ENCODE measurements at regions not wholly inside any gene's neighbourhood (a gene's known extent, or its start where the extent isn't known, plus 50 kb on each side); places are given as distances from the start of the nearest gene placed in this dataset.

DNA sequence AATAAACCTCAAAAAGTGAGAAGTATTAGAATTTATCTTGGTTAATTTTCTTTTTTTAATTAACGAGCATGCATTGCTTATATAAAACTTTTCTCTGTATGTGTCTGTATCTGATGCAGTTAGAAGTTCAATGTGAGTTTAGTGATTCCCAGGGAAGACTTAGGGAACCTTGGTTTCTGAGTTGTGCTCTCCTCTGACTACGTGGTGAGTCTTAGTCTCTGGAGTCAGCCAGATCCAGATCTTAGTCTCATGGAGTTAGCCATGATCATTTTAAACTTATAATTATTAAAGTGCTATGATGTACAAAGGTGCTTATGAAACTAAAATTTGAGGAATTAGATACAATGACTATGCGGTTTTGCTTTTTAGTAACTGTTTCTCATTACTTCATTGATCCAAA is 285.3 kb upstream of the DMRT1 start:
- no peak for DNase-seq (ENCODE audit: extremely low read depth, low read depth)
- no peak for TF ChIP-seq CTCF (IDR thresholded peaks at IDR 0.05; ENCODE audit: low read depth, low read length, missing control alignments)

DNA sequence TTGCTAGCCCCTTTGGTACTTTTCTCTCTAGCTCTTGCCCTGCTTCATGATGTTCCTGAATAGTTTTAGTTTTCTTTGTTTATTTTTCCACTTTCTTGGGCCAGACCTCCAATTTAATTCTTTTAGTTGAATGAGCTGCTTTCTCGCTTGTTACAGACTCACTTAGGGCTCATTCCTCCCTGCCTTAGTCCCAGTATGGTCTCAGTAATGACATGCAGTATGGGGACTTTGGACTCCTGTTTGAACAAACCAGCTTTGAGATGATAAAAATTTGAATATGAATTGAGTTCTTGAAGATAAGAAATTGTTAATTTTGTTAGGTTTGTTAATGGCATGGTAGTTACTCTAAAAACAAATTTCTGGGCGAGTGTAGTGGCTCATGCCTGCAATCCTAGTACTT is 284.8 kb upstream of the DMRT1 start:
- no peak for DNase-seq (ENCODE audit: extremely low read depth, low read depth)
- no peak for TF ChIP-seq CTCF (IDR thresholded peaks at IDR 0.05; ENCODE audit: low read depth, low read length, missing control alignments)
- H3K4me3 ChIP-seq (replicated peaks; ENCODE audit: low read depth, low read length), result no peak overlapping the region

More for the DNA sequence above, 285.3 kb upstream of the DMRT1 start:
- H3K4me3 ChIP-seq (replicated peaks; ENCODE audit: low read depth, low read length), result no peak overlapping the region

- no peak for DNase-seq (ENCODE audit: extremely low read depth, low read depth)
- TF ChIP-seq CTCF (IDR thresholded peaks at IDR 0.05; ENCODE audit: low read depth, low read length, missing control alignments), result no peak
- no peak overlapping the region for H3K4me3 ChIP-seq (replicated peaks; ENCODE audit: low read depth, low read length)
Observed at GRCh38 chr9:557601-558201, 283.8 kb upstream of the DMRT1 start.

GRCh38 chr9:561427-561826 is 280.1 kb upstream of the DMRT1 start:
- no peak for TF ChIP-seq CTCF (IDR thresholded peaks at IDR 0.05; ENCODE audit: low read depth, low read length, missing control alignments)
- no peak for DNase-seq (ENCODE audit: extremely low read depth, low read depth)
- no peak overlapping the region for H3K4me3 ChIP-seq (replicated peaks; ENCODE audit: low read depth, low read length)

DNA sequence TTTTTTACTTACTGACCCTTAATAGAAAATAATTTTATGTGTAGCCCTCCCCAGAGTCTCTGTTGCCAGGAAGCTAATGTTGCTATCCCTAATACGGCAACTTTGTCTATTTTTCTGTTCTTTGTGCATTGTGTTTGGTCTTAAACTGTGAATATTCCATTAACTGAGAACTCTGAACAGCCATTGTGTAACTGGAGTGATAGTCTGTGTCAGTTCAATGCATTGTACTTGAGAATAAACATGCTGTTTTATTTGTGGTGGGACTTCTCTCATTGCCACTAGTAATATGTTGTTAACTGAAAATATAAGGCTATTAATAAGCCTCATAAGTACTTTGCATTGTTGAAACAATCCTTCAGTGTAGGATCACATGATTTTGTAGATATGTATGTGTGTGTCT is 278.3 kb upstream of the DMRT1 start:
- H3K4me3 ChIP-seq (replicated peaks; ENCODE audit: low read depth, low read length), result no peak overlapping the region
- DNase-seq (ENCODE audit: extremely low read depth, low read depth), result no peak
- no peak for TF ChIP-seq CTCF (IDR thresholded peaks at IDR 0.05; ENCODE audit: low read depth, low read length, missing control alignments)

DNA sequence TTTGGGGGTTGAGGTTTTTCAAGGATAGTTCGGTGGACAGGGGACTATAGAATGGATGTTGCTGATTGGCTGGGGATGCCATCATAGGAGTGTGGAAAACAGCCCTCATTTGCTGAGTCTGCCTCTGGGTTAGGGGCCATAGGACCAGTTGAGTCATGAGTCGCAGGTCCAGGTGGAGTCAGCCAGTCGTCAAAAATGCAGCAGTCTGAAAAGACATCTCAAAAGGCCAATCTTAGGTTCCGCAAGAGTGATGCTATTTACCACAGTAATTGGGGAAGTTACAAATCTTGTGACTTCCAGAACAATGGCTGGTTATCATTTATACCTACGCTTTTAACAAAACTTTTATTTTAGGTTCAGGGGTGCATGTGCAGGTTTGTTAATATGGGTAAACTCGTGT is 276.0 kb upstream of the DMRT1 start:
- no peak overlapping the region for H3K4me3 ChIP-seq (replicated peaks; ENCODE audit: low read depth, low read length)
- no peak for DNase-seq (ENCODE audit: extremely low read depth, low read depth)
- TF ChIP-seq CTCF (IDR thresholded peaks at IDR 0.05; ENCODE audit: low read depth, low read length, missing control alignments), result no peak

DNA sequence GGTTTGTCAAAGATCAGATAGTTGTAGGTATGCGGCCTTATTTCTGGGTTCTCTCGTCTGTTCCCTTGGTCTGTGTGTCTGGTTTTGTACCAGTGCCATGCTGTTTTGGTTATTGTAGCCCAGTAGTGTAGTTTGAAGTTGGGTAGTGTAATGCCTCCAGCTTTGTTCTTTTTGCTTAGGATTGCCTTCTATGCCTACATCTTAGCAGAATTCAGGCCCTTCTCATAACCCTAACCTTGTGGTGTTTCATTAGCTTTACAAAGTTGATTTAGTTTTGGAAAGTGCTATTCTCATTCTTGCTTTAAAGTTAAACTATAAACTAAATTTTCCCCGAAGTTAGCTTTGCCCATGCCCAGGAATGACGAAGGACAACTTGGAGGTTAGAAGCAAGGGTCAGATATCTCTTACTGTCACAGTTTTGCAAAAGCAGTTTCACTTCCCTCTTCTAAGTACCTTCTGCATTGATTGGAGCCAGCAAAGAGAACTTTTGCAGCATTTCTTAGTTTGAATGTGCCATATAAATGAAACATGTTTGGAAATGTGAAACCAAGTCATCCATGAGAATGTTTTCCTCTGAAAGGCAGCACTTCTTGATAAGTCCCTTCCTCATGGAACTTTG is 274.3 kb upstream of the DMRT1 start:
- no peak for DNase-seq (ENCODE audit: extremely low read depth, low read depth)
- no peak for TF ChIP-seq CTCF (IDR thresholded peaks at IDR 0.05; ENCODE audit: low read depth, low read length, missing control alignments)
- no peak overlapping the region for H3K4me3 ChIP-seq (replicated peaks; ENCODE audit: low read depth, low read length)
